ENCODE measurements at regions not wholly inside any gene's neighbourhood (a gene's known extent, or its start where the extent isn't known, plus 50 kb on each side); places are given as distances from the start of the nearest gene placed in this dataset.

GRCh38 chr2:471560-471959 is 183.7 kb upstream of the ALKAL2 start:
- intact Hi-C loops (cut with DNase I; ENCODE audit: low total_unique reads) = no loop called here
- no peak overlapping the region for H3K4me3 ChIP-seq (ENCODE audit: low read depth, poor library complexity, severe bottlenecking)
- WGBS, 2 donors = 87 to 90% methylated on average over 8 of the region's 8 CpGs
- DNase-seq (ENCODE audit: low spot score in 2 of 2) = no peak
- TF ChIP-seq CTCF (IDR thresholded peaks at IDR 0.05) (no peak), POLR2A (IDR thresholded peaks at IDR 0.05) (no peak)

- no peak overlapping the region for H3K4me3 ChIP-seq (ENCODE audit: low read depth, poor library complexity, severe bottlenecking)
- intact Hi-C loops (cut with DNase I; ENCODE audit: low total_unique reads) = no loop called here
- WGBS, 2 donors = 94 to 95% methylated on average over 16 of the region's 16 CpGs
- no peak for DNase-seq (ENCODE audit: low spot score in 2 of 2)
- no peak for TF ChIP-seq CTCF (IDR thresholded peaks at IDR 0.05)
- TF ChIP-seq POLR2A (IDR thresholded peaks at IDR 0.05) = no peak
Measured at GRCh38 chr2:469514-469913, 181.6 kb upstream of the ALKAL2 start.

GRCh38 chr2:468648-469336 is 180.9 kb upstream of the ALKAL2 start:
- WGBS, 2 donors = 38 to 44% methylated on average over 28 to 29 of the region's 29 CpGs
- DNase-seq (ENCODE audit: low spot score in 2 of 2) = no peak
- no peak overlapping the region for H3K4me3 ChIP-seq (ENCODE audit: low read depth, poor library complexity, severe bottlenecking)
- TF ChIP-seq POLR2A (IDR thresholded peaks at IDR 0.05) = no peak
- TF ChIP-seq CTCF (IDR thresholded peaks at IDR 0.05) = no peak
- intact Hi-C loops (cut with DNase I; ENCODE audit: low total_unique reads) = no loop called here

DNA sequence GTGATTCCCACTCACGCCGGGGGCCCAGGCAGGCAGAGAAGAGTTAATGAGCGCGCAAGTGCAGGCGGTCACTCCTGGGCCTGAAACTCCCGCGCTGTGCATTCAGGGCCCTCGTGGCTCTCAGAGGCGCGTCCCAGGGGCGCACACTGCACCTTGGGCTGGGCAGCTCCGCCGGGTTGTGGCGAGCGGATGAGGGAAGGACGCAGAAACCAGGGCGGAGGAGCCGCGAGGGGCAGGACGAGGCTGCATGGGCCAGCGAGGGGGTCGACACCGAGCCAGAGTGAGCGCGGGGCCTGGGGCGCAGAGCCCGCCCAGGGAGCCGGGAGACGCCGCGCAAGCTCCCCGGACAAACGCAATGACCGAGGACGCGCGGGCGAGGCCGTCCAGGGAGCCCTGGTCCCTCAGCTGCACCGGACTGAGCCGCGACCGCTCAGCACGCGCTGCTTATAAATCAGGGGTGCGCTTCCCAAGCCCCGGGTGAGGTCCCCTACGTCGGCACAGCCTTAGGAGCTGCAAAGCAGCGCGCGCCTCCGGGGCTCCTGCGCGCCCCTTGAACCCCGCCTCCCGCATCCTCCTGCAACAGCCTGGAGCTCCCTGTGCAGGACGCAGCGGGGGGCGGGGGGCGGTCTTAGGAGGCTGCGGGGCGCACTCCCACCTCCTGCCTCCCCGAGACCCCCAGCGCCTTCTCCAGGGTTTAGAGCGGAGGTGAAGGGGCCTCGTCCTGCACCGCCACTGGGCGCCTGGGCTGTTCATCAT is 180.2 kb upstream of the ALKAL2 start:
- TF ChIP-seq POLR2A (IDR thresholded peaks at IDR 0.05) (no peak), CTCF (IDR thresholded peaks at IDR 0.05) (no peak)
- DNase-seq (ENCODE audit: low spot score in 2 of 2) = no peak
- intact Hi-C loops (cut with DNase I; ENCODE audit: low total_unique reads) = no loop called here
- WGBS, 2 donors = 4 to 7% methylated on average over 33 to 46 of the region's 69 CpGs
- no peak overlapping the region for H3K4me3 ChIP-seq (ENCODE audit: low read depth, poor library complexity, severe bottlenecking)

DNA sequence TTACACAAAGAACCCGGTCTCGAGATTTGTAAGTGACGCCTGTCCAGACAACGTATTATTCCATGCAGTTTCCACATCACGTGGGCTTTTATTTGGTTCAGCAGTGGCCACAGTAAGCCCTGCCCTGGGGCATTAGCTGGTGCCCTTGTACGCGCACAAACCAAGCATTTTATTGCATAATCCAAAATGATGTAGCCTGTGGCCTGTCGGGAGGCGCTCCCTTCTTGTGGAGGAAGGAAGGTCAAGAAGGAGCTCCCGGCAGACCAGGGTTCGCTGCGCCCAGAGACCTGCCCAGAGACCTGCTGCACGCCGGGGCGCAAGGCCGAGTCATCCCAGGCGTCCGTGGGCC is 179.6 kb upstream of the ALKAL2 start:
- no peak overlapping the region for H3K4me3 ChIP-seq (ENCODE audit: low read depth, poor library complexity, severe bottlenecking)
- TF ChIP-seq POLR2A (IDR thresholded peaks at IDR 0.05) = no peak
- no peak for TF ChIP-seq CTCF (IDR thresholded peaks at IDR 0.05)
- 42 to 53% methylated on average over 13 to 18 of the region's 18 CpGs for WGBS, 2 donors
- DNase-seq (ENCODE audit: low spot score in 2 of 2) = no peak
- intact Hi-C loops (cut with DNase I; ENCODE audit: low total_unique reads) = no loop called here
